K562 (cell line): ENCODE measurements at regions not wholly inside any gene's neighbourhood (a gene's known extent, or its start where the extent isn't known, plus 50 kb on each side); places are given as distances from the start of the nearest gene placed in this dataset.

Experiments used
- ATAC-seq: fragments of 200-7000 bp; cut with Tn5 transposase; 3 replicates; pipeline ENCODE4 v1.9.1; 2020; ENCODE audit warnings: moderate library complexity
- BruUV-seq: library from RNA; stranded (reverse); fragments of 400-500 nt; replicated peaks from 2 replicates; lab custom pipeline; 2021; lab: Mats Ljungman, UMichigan
- CTCF ChIA-PET: fragments of 300-600 bp; formaldehyde crosslinking; extraction: SDS; loops from one replicate; lab custom pipeline; 2021; ENCODE audit warnings: low intra/inter-chr PET ratio; lab: Yijun Ruan, JAX
- POLR2A ChIA-PET: fragments of 300-600, 350-650 bp; sonication (Branson Sonifier 250); formaldehyde crosslinking; extraction: SDS; loops from one replicate; lab custom pipeline; 2021; ENCODE audit warnings: antibody characterized with exemption, inconsistent platforms; lab: Yijun Ruan, JAX
- DNase-seq, 4 experiments: peaks; one replicate each; pipeline versions ENCODE4 v3.0.0 to v3.0.0-alpha.2; 2011 to 2018; ENCODE audit warnings: low spot score in 3 of 4, mixed read lengths in 3 of 4; ENCODE audit errors: extremely low read depth in 1 of 4
- FAIRE-seq: peaks from 2 replicates; lab custom pipeline; 2011; peaks lifted over from hg19 to GRCh38; lab: Jason Lieb, UNC
- H2AFZ ChIP-seq: 2 replicates; pipeline ENCODE4 v1.6.0; 2011; ENCODE audit warnings: low read depth, low read length, control low read depth, inconsistent platforms
- H3K27ac ChIP-seq: fragments of 200-600 bp; 3 replicates; pipeline ENCODE4 v1.8.0; 2011; ENCODE audit warnings: low read depth, mild to moderate bottlenecking, control low read depth, inconsistent platforms, low read length, moderate library complexity, mixed read lengths; ENCODE audit errors: extremely low read depth
- H3K27me3 ChIP-seq, 2 experiments: fragments of 300-600 bp in 1 of 2; 2 replicates in 1 of 2; 3 replicates in 1 of 2; pipeline versions ENCODE4 v1.6.0 to v1.8.0; 2011; ENCODE audit warnings: inconsistent platforms in 2 of 2, low read length in 2 of 2, mild to moderate bottlenecking in 1 of 2, mixed read lengths in 1 of 2, moderate library complexity in 1 of 2; ENCODE audit not compliant: control insufficient read depth in 2 of 2, insufficient read depth in 2 of 2
- H3K36me3 ChIP-seq: fragments of 300-600 bp; 3 replicates; pipeline ENCODE4 v1.8.0; 2011; ENCODE audit warnings: mild to moderate bottlenecking, low read length, inconsistent platforms; ENCODE audit not compliant: control insufficient read depth, insufficient read depth
- H3K4me1 ChIP-seq, 2 experiments: fragments of 200-600 bp in 1 of 2; replicated peaks in 1 of 2; 2 replicates in 1 of 2; 3 replicates in 1 of 2; pipeline versions ENCODE4 v1.5.1 to v1.8.0; 2011; ENCODE audit warnings: inconsistent platforms in 2 of 2, low read length in 2 of 2, mild to moderate bottlenecking in 1 of 2, mixed read lengths in 1 of 2, moderate library complexity in 1 of 2; ENCODE audit not compliant: control insufficient read depth in 2 of 2, insufficient read depth in 2 of 2
- H3K4me2 ChIP-seq: 2 replicates; pipeline ENCODE4 v1.6.1; 2011; ENCODE audit warnings: low read length, control low read depth, inconsistent platforms, mixed read lengths; ENCODE audit not compliant: insufficient read depth
- H3K4me3 ChIP-seq: fragments of 200-600 bp; sonication (generic), shearing (Covaris generic); 2 replicates; pipeline ENCODE4 v1.5.1; 2016; ENCODE audit warnings: control low read depth, inconsistent platforms
- H3K79me2 ChIP-seq: fragments of 200-600 bp; 3 replicates; pipeline ENCODE4 v1.8.0; 2011; ENCODE audit warnings: low read length, inconsistent platforms; ENCODE audit not compliant: control insufficient read depth, insufficient read depth
- H3K9ac ChIP-seq, 2 experiments: 2 replicates each; pipeline versions ENCODE4 v1.6.0 to v1.6.1; 2011; ENCODE audit warnings: low read depth in 2 of 2, low read length in 2 of 2, control low read depth in 1 of 2, inconsistent platforms in 1 of 2, mild to moderate bottlenecking in 1 of 2, mixed read lengths in 1 of 2; ENCODE audit not compliant: insufficient read depth in 1 of 2
- H3K9me1 ChIP-seq: one replicate; pipeline ENCODE4 v1.6.0; 2011; ENCODE audit warnings: inconsistent platforms, mild to moderate bottlenecking, low read length, moderate library complexity; ENCODE audit not compliant: control insufficient read depth, insufficient read depth
- H3K9me3 ChIP-seq: replicated peaks from 2 replicates; pipeline ENCODE4 v1.5.1; 2011; ENCODE audit warnings: low read depth, low read length, inconsistent platforms; ENCODE audit not compliant: control insufficient read depth, insufficient read depth
- H4K20me1 ChIP-seq: replicated peaks from 2 replicates; pipeline ENCODE4 v1.6.1; 2011; ENCODE audit warnings: low read length, inconsistent platforms, mixed read lengths; ENCODE audit not compliant: control insufficient read depth, insufficient read depth
- ERF ChIP-seq: fragments of 450-650 bp; formaldehyde crosslinking; IDR thresholded peaks from 2 replicates; pipeline ENCODE4 v1.4.0; 2020; ENCODE audit warnings: mild to moderate bottlenecking, mixed read lengths
- NCOA4 ChIP-seq: fragments of 450-650 bp; IDR thresholded peaks from 2 replicates; pipeline ENCODE4 v1.6.1; 2018; ENCODE audit warnings: mild to moderate bottlenecking; ENCODE audit not compliant: partially characterized antibody
- NR2F6 ChIP-seq: fragments of 450-650 bp; formaldehyde crosslinking; IDR thresholded peaks from 2 replicates; pipeline ENCODE4 v1.4.0; 2020; ENCODE audit warnings: mild to moderate bottlenecking
- RBM17 ChIP-seq: fragments of 200-400 bp; formaldehyde crosslinking; IDR thresholded peaks from 2 replicates; pipeline ENCODE4 v1.6.1; 2017; ENCODE audit warnings: low read depth, mild to moderate bottlenecking, low read length, borderline replicate concordance
- RBM25 ChIP-seq: fragments of 200-400 bp; formaldehyde crosslinking; IDR thresholded peaks from 2 replicates; pipeline ENCODE4 v1.6.1; 2018; ENCODE audit warnings: low read length, low read depth, moderate library complexity; ENCODE audit not compliant: severe bottlenecking
- SNIP1 ChIP-seq: fragments of 450-650 bp; IDR thresholded peaks from 2 replicates; pipeline ENCODE4 v1.7.1; 2017; ENCODE audit warnings: low read depth, mild to moderate bottlenecking
- SOX6 ChIP-seq: fragments of 450-650 bp; IDR thresholded peaks from 2 replicates; pipeline ENCODE4 v1.6.1; 2014; ENCODE audit warnings: mild to moderate bottlenecking
- ZNF23 ChIP-seq: fragments of 250-450 bp; sonication (Bioruptor Pico); IDR thresholded peaks from 2 replicates; pipeline ENCODE4 v1.4.0; 2020; ENCODE audit warnings: mild to moderate bottlenecking
- ZNF436 ChIP-seq: fragments of 250-450, 450-650 bp; sonication (Bioruptor Pico); formaldehyde crosslinking; IDR thresholded peaks from 2 replicates; pipeline ENCODE4 v1.7.0; 2020; ENCODE audit warnings: mild to moderate bottlenecking
- WGBS: fragments of 100-300 bp; shearing (Covaris generic); methylation state at CpG from one replicate; pipeline ENCODE4 v1.1.6; 2016; ENCODE audit warnings: low coverage, mixed read lengths; ENCODE audit not compliant: insufficient coverage; ENCODE audit errors: missing lambda C conversion rate; 5-methylcytosine and 5-hydroxymethylcytosine counted together
- in situ Hi-C: fragments of 300-500 bp; cut with MboI; formaldehyde crosslinking; loops from 4 replicates; pipeline ENCODE4 v1.15.0; 2018; ENCODE audit warnings: inconsistent platforms, mixed read lengths
- intact Hi-C: fragments of 100-400 bp; cut with micrococcal nuclease; formaldehyde crosslinking; loops from 2 replicates; pipeline ENCODE4 v1.14.2; 2022
- TF ChIP-seq, protein P1 (sequence below): sonication (generic); formaldehyde crosslinking; IDR thresholded peaks from 2 replicates; pipeline ENCODE4 v1.8.0; 2022; ENCODE audit warnings: mild to moderate bottlenecking, missing genetic modification reagents

DNA sequence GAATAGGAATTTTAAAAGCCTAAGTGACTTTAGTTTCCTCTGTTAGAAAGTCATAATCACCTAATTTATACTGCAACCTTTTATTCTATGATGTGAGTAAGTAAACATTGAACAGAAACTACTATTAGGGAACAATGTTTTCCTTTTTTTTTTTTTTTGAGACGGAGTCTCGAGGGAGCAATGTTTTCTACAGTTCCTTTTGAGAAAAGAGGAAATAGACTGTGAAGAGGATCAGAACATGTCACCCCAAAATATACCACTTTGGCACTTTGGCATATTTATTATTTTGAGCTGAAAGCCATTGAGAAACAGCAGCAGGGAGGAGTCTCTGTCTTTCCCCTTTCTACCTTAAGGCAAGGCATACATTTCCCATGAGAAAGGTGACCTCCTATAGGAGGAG is 162.7 kb upstream of the CNOT2 start:
- H3K36me3 ChIP-seq: no peaks in the 10 kb centered on the region
- CTCF ChIA-PET: no interaction called here
- BruUV-seq: no TSS peak
- no peaks in the 10 kb centered on the region for H4K20me1 ChIP-seq
- no peaks in the 10 kb centered on the region for H3K27me3 ChIP-seq
- H3K4me3 ChIP-seq: no peak overlapping the region
- in situ Hi-C loops: no loop called here
- no peak for TF ChIP-seq NR2F6 (CRISPR knock-in tag)
- no peak for TF ChIP-seq ZNF23 (CRISPR knock-in tag)
- no peak for TF ChIP-seq NCOA4
- no peak for TF ChIP-seq RBM17
- TF ChIP-seq, protein P1, sequence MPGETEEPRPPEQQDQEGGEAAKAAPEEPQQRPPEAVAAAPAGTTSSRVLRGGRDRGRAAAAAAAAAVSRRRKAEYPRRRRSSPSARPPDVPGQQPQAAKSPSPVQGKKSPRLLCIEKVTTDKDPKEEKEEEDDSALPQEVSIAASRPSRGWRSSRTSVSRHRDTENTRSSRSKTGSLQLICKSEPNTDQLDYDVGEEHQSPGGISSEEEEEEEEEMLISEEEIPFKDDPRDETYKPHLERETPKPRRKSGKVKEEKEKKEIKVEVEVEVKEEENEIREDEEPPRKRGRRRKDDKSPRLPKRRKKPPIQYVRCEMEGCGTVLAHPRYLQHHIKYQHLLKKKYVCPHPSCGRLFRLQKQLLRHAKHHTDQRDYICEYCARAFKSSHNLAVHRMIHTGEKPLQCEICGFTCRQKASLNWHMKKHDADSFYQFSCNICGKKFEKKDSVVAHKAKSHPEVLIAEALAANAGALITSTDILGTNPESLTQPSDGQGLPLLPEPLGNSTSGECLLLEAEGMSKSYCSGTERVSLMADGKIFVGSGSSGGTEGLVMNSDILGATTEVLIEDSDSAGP (CRISPR knock-in tag): no peak
- TF ChIP-seq RBM25: no peak
- no peak for TF ChIP-seq ERF (CRISPR knock-in tag)
- no peak for TF ChIP-seq SNIP1
- no peak for TF ChIP-seq ZNF436 (CRISPR knock-in tag)
- TF ChIP-seq SOX6: no peak
- TF ChIP-seq, all 486 proteins: peak for 0
- Histone ChIP-seq H3K27ac (no peak overlapping the region), H3K79me2 (no peaks in the 10 kb centered on the region), H2AFZ (no peak overlapping the region), H3K9ac (no peak overlapping the region), H3K4me1 (no peaks in the 10 kb centered on the region), H3K9me3 (no peaks in the 10 kb centered on the region), H3K9me1 (no peaks in the 10 kb centered on the region), H3K4me2 (no peak overlapping the region)
- FAIRE-seq: no peak
- intact Hi-C loops: no loop called here
- WGBS: no CpG with 5 or more reads among the region's 2 CpGs
- DNase-seq: no peak
- ATAC-seq: no peak
- POLR2A ChIA-PET: no interaction called here
